ENCODE measurements at regions not wholly inside any gene's neighbourhood (a gene's known extent, or its start where the extent isn't known, plus 50 kb on each side); places are given as distances from the start of the nearest gene placed in this dataset.
"Not testable (repeated sequence)": the region's sequence is repeated elsewhere in the genome, so short reads cannot be mapped to it uniquely, and the experiment has no call there.

GRCh38 chr14:35215110-35215813, 76.9 kb upstream of the PSMA6 start:
- H3K4me1 ChIP-seq = peaks cover 5 to 17% of the 10 kb centered on the region in 2 donors
- peak in 1 of 2 donors; percentile 50 for TF ChIP-seq CTCF (IDR thresholded peaks at IDR 0.05)
- peak; percentile 87 for ATAC-seq
- H3K27me3 ChIP-seq = no peaks in the 10 kb centered on the region
- H3K27ac ChIP-seq = no peak overlapping the region
- no peaks in the 10 kb centered on the region for H3K9me3 ChIP-seq
- peaks cover 0 to 5% of the 10 kb centered on the region in 2 donors for H3K36me3 ChIP-seq
- no peak overlapping the region for H3K4me3 ChIP-seq
- peak in 2 of 4 donors; percentile 43 to 57 for DNase-seq
- intact Hi-C loops (cut with DNase I) = loop anchor here in 1 of 2 donors (10.0 kb wide), 1 partner anchor 190 kb away; the partner anchor contains the start of gene NFKBIA

DNA sequence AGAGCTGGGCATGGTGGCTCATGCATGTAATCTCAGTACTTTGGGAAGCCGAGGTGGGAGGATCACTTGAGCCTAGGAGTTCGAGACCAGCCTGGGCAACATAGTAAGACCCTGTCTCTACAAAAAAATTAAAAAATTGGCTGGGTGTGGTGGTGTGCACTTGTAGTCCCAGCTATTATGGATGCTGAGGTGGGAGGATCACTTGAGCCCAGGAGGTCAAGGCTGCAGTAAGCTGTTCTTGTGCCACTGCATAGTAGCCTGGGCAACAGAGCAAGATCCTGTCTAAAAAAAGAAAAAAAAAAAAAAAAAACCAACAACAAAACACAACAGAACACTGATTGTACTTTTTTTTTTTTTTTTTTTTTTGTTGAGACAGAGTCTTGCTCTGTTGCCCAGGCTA, 74.0 kb upstream of the PSMA6 start:
- H3K9me3 ChIP-seq, ATAC-seq, H3K36me3 ChIP-seq, H3K4me3 ChIP-seq, H3K27ac ChIP-seq, H3K27me3 ChIP-seq, DNase-seq: not testable (repeated sequence)
- intact Hi-C loops (cut with DNase I) = loop anchor here in 1 of 2 donors (10.0 kb wide), 1 partner anchor 187 kb away; the partner anchor contains the start of gene NFKBIA
- H3K4me1 ChIP-seq = peaks cover 5 to 27% of the 10 kb centered on the region in 2 donors

DNA sequence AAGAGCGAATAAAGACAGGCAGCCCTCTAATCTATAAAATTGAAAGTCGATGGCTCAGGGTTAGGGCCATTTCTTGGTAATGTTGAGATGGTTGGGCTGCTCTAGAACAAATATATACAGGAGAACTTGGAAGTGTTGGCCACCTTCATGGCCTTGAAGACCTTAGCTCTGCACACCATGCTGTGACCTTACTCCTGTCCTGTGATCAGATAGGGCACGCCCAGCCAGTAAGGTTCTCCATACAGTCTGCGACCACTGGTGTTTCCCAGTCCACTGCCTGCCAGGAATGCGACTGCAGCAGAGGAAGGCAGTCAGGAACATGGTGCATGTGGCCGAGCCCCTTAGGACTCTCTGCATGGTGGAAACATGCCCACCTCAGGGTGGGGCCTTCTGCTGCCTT, 73.2 kb upstream of the PSMA6 start:
- intact Hi-C loops (cut with DNase I) = loop anchor here in 1 of 2 donors (10.0 kb wide), 1 partner anchor 186 kb away; the partner anchor contains the start of gene NFKBIA
- DNase-seq (no peak), ATAC-seq (no peak)
- Histone ChIP-seq H3K36me3 (peaks cover 0 to 5% of the 10 kb centered on the region in 2 donors), H3K4me3 (no peak overlapping the region), H3K9me3 (no peaks in the 10 kb centered on the region), H3K27ac (no peak overlapping the region), H3K4me1 (peaks cover 5 to 28% of the 10 kb centered on the region in 2 donors), H3K27me3 (no peaks in the 10 kb centered on the region)
- TF ChIP-seq CTCF (IDR thresholded peaks at IDR 0.05) = no peak

GRCh38 chr14:35220027-35220676, 72.0 kb upstream of the PSMA6 start:
- intact Hi-C loops (cut with DNase I) = no loop called here
- no peaks in the 10 kb centered on the region for H3K27me3 ChIP-seq
- H3K27ac ChIP-seq = no peak overlapping the region
- no peak for TF ChIP-seq CTCF (IDR thresholded peaks at IDR 0.05)
- H3K4me1 ChIP-seq = peaks cover 0 to 22% of the 10 kb centered on the region in 2 donors
- DNase-seq (no peak), ATAC-seq (no peak)
- H3K9me3 ChIP-seq = no peaks in the 10 kb centered on the region
- no peak overlapping the region for H3K4me3 ChIP-seq
- peaks cover 0 to 5% of the 10 kb centered on the region in 2 donors for H3K36me3 ChIP-seq

DNA sequence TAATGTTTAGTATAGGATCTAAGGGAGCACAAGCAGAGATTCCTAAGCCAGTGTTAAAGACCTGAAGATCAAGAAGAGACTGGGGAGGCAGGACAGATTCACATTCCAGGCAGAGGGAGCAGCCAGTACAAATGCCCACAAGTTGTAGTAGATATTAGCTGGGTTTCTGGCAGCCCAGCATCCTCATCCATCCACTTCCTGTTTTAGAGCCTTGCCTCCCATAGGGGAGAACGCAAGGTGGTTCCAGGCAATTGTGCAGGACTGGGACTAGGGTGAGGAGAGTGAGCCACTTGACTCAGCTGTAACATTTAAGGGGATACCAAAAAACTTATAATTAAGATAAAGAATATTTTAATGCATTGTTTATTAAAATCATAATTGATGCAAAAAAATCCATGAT, 71.3 kb upstream of the PSMA6 start:
- Histone ChIP-seq H3K27ac (no peak overlapping the region), H3K36me3 (peaks cover 0 to 5% of the 10 kb centered on the region in 2 donors), H3K9me3 (no peaks in the 10 kb centered on the region), H3K27me3 (no peaks in the 10 kb centered on the region), H3K4me3 (no peak overlapping the region), H3K4me1 (peaks cover 0 to 22% of the 10 kb centered on the region in 2 donors)
- ATAC-seq (no peak), DNase-seq (no peak)
- TF ChIP-seq CTCF (IDR thresholded peaks at IDR 0.05) = no peak
- intact Hi-C loops (cut with DNase I) = no loop called here
